Keratinocyte (primary cell): ENCODE measurements at regions not wholly inside any gene's neighbourhood (a gene's known extent, or its start where the extent isn't known, plus 50 kb on each side); places are given as distances from the start of the nearest gene placed in this dataset.

ENCODE experiments used
- DNase-seq: peaks from one replicate; pipeline ENCODE4 v3.0.0-alpha.2; 2011; ENCODE audit warnings: low read depth, missing footprints, low spot score
- FAIRE-seq: peaks from 2 replicates; lab custom pipeline; 2011; peaks lifted over from hg19 to GRCh38; lab: Jason Lieb, UNC
- H2AFZ ChIP-seq: 2 replicates; pipeline ENCODE4 v1.6.0; 2012; ENCODE audit warnings: low read length, control low read depth, inconsistent platforms; ENCODE audit not compliant: control insufficient read depth
- H3K27ac ChIP-seq: 2 replicates; pipeline ENCODE4 v1.5.1; 2011; ENCODE audit warnings: low read length; ENCODE audit not compliant: control insufficient read depth, insufficient read depth
- H3K27me3 ChIP-seq: 3 replicates; pipeline ENCODE4 v1.6.0; 2011; ENCODE audit warnings: low read length; ENCODE audit not compliant: control insufficient read depth, insufficient read depth; ENCODE audit errors: extremely low read depth
- H3K36me3 ChIP-seq, 2 experiments: 2 replicates in 1 of 2; 3 replicates in 1 of 2; pipeline ENCODE4 v1.5.1; 2011; ENCODE audit warnings: low read length in 2 of 2, mild to moderate bottlenecking in 1 of 2; ENCODE audit not compliant: control insufficient read depth in 2 of 2, insufficient read depth in 2 of 2; ENCODE audit errors: extremely low read depth in 1 of 2
- H3K4me1 ChIP-seq: 3 replicates; pipeline ENCODE4 v1.5.1; 2011; ENCODE audit warnings: low read length; ENCODE audit not compliant: control insufficient read depth, insufficient read depth; ENCODE audit errors: extremely low read depth
- H3K4me2 ChIP-seq: 3 replicates; pipeline ENCODE4 v1.6.0; 2011; ENCODE audit warnings: low read depth, low read length; ENCODE audit not compliant: control insufficient read depth, insufficient read depth; ENCODE audit errors: extremely low read depth
- H3K4me3 ChIP-seq, 3 experiments: fragments of 200-600 bp in 1 of 3; sonication (generic) in 1 of 3; 2 replicates in 2 of 3; 3 replicates in 1 of 3; pipeline ENCODE4 v1.5.1; 2011 to 2016; ENCODE audit warnings: low read length in 3 of 3, mild to moderate bottlenecking in 3 of 3, control low read depth in 2 of 3, inconsistent platforms in 1 of 3, low read depth in 1 of 3, mixed read lengths in 1 of 3, mixed run types in 1 of 3, moderate library complexity in 1 of 3; ENCODE audit not compliant: control insufficient read depth in 2 of 3, insufficient read depth in 2 of 3; ENCODE audit errors: extremely low read depth in 1 of 3
- H3K79me2 ChIP-seq: 2 replicates; pipeline ENCODE4 v1.6.0; 2012; ENCODE audit warnings: low read length; ENCODE audit not compliant: control insufficient read depth, insufficient read depth
- H3K9ac ChIP-seq: 3 replicates; pipeline ENCODE4 v1.6.0; 2011; ENCODE audit warnings: low read length; ENCODE audit not compliant: control insufficient read depth, insufficient read depth; ENCODE audit errors: extremely low read depth
- H3K9me1 ChIP-seq: 3 replicates; pipeline ENCODE4 v1.6.0; 2011; ENCODE audit warnings: low read length; ENCODE audit not compliant: control insufficient read depth, insufficient read depth; ENCODE audit errors: extremely low read depth
- H3K9me3 ChIP-seq: 2 replicates; pipeline ENCODE4 v1.5.1; 2012; ENCODE audit warnings: low read depth, low read length; ENCODE audit not compliant: control insufficient read depth
- H4K20me1 ChIP-seq: 3 replicates; pipeline ENCODE4 v1.6.0; 2011; ENCODE audit warnings: low read length; ENCODE audit not compliant: control insufficient read depth, insufficient read depth; ENCODE audit errors: extremely low read depth
- EZH2 ChIP-seq: IDR thresholded peaks from one replicate; pipeline ENCODE4 v1.6.1; 2012; ENCODE audit warnings: inconsistent platforms, mild to moderate bottlenecking, low read length, moderate library complexity
- dilution Hi-C: fragments of 300-500 bp; cut with MboI; formaldehyde crosslinking; loops from one replicate; pipeline ENCODE4 v1.7.0; 2020; ENCODE audit warnings: low sequenced_read_pairs; ENCODE audit not compliant: extremely low pct_ligation_motif_present
- TF ChIP-seq, protein P1 (sequence below), 3 experiments: IDR thresholded peaks in 1 of 3; conservative IDR thresholded peaks in 1 of 3; optimal IDR thresholded peaks in 1 of 3; 2 replicates in 2 of 3; 3 replicates in 1 of 3; pipeline versions ENCODE3 to v1.5.1; 2011; ENCODE audit warnings: low read length in 3 of 3, mild to moderate bottlenecking in 3 of 3, moderate library complexity in 2 of 3, control low read depth in 1 of 3, inconsistent platforms in 1 of 3; ENCODE audit not compliant: insufficient read depth in 2 of 3; ENCODE audit errors: extremely low read depth in 1 of 3

DNA sequence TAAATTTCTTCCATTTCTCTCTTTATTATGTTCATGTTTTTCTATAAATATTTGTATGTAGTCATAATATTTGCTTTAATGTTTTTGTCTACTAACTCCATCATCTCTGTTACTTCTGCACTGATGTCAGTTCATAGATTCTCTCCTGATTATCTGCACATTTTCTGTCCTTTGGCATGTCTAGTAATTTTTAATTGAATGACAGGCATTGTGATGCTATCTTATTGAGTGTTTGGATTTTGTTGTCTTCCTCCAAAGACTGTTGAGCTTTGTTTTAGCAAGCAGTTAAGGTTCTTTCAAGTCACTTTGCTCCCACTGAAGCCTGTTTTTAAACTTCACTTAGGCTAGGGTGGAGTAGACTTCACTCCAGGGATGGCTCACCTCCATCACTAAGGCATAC lies 276.8 kb downstream of the DLEU7 start:
- no peak for FAIRE-seq
- no peak for DNase-seq
- Histone ChIP-seq H3K4me2 (no peak overlapping the region), H3K79me2 (no peaks in the 10 kb centered on the region), H2AFZ (no peak overlapping the region), H3K27ac (no peak overlapping the region), H3K36me3 (no peaks in the 10 kb centered on the region), H3K9me1 (no peaks in the 10 kb centered on the region), H3K27me3 (no peaks in the 10 kb centered on the region), H3K9me3 (no peaks in the 10 kb centered on the region), H4K20me1 (no peaks in the 10 kb centered on the region), H3K9ac (no peak overlapping the region), H3K4me1 (no peaks in the 10 kb centered on the region), H3K4me3 (no peak overlapping the region)
- dilution Hi-C loops = no loop called here
- TF ChIP-seq, protein P1, sequence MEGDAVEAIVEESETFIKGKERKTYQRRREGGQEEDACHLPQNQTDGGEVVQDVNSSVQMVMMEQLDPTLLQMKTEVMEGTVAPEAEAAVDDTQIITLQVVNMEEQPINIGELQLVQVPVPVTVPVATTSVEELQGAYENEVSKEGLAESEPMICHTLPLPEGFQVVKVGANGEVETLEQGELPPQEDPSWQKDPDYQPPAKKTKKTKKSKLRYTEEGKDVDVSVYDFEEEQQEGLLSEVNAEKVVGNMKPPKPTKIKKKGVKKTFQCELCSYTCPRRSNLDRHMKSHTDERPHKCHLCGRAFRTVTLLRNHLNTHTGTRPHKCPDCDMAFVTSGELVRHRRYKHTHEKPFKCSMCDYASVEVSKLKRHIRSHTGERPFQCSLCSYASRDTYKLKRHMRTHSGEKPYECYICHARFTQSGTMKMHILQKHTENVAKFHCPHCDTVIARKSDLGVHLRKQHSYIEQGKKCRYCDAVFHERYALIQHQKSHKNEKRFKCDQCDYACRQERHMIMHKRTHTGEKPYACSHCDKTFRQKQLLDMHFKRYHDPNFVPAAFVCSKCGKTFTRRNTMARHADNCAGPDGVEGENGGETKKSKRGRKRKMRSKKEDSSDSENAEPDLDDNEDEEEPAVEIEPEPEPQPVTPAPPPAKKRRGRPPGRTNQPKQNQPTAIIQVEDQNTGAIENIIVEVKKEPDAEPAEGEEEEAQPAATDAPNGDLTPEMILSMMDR (optimal IDR thresholded peaks at IDR 0.05 in 1 of 3, IDR thresholded peaks at IDR 0.05 in 1 of 3, conservative IDR thresholded peaks at IDR 0.05 in 1 of 3; ENCODE audit: extremely low read depth in 1 of 3, insufficient read depth in 2 of 3, low read length in 3 of 3) = no peak
- no peak for TF ChIP-seq EZH2

DNA sequence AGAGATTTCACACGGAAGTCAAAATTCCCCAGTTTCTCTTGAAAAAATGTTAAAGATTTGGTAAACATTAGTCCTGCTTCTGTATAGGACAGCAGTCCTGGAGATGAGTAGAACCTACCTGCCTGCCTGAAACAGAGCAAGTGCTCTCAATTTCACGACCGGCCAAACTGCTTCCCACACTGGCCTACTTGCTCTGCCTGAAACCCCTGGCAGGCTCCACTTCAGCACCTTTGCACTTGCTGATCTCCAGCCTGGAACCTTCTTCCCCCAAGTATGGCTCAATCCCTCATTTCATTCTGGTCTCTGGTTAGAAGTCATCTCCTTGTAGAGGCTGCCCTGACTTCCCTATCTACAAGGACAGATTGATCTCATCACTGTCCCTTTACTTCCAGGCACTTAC lies 271.4 kb downstream of the DLEU7 start:
- H2AFZ ChIP-seq = no peak overlapping the region
- no peaks in the 10 kb centered on the region for H3K4me1 ChIP-seq
- FAIRE-seq (no peak), DNase-seq (no peak)
- no peak overlapping the region for H3K4me3 ChIP-seq
- H4K20me1 ChIP-seq = no peaks in the 10 kb centered on the region
- H3K27me3 ChIP-seq = no peaks in the 10 kb centered on the region
- H3K9ac ChIP-seq = no peak overlapping the region
- no peaks in the 10 kb centered on the region for H3K36me3 ChIP-seq
- H3K9me3 ChIP-seq = no peaks in the 10 kb centered on the region
- H3K79me2 ChIP-seq = no peaks in the 10 kb centered on the region
- no peak for TF ChIP-seq EZH2
- TF ChIP-seq, protein P1 (optimal IDR thresholded peaks at IDR 0.05 in 1 of 3, IDR thresholded peaks at IDR 0.05 in 1 of 3, conservative IDR thresholded peaks at IDR 0.05 in 1 of 3; ENCODE audit: extremely low read depth in 1 of 3, insufficient read depth in 2 of 3, low read length in 3 of 3) = no peak
- dilution Hi-C loops = no loop called here
- no peak overlapping the region for H3K4me2 ChIP-seq
- H3K9me1 ChIP-seq = no peaks in the 10 kb centered on the region
- H3K27ac ChIP-seq = no peak overlapping the region
